ENCODE measurements at regions not wholly inside any gene's neighbourhood (a gene's known extent, or its start where the extent isn't known, plus 50 kb on each side); places are given as distances from the start of the nearest gene placed in this dataset.

- no peak for TF ChIP-seq E2F5 (CRISPR knock-in tag; IDR thresholded peaks at IDR 0.05)
- TF ChIP-seq ZNF281 (CRISPR knock-in tag; IDR thresholded peaks at IDR 0.05): no peak
- TF ChIP-seq ZNF425 (CRISPR knock-in tag; conservative IDR thresholded peaks at IDR 0.05): no peak
- no peak for TF ChIP-seq GTF2I (CRISPR knock-in tag; conservative IDR thresholded peaks at IDR 0.05)
- TF ChIP-seq ZNF512 (CRISPR knock-in tag; IDR thresholded peaks at IDR 0.05; ENCODE audit: borderline replicate concordance): no peak
- TF ChIP-seq MXD4 (CRISPR knock-in tag; IDR thresholded peaks at IDR 0.05; ENCODE audit: borderline replicate concordance): no peak
- no peak for TF ChIP-seq ZNF232 (CRISPR knock-in tag; IDR thresholded peaks at IDR 0.05)
- TF ChIP-seq IRF2 (CRISPR knock-in tag; IDR thresholded peaks at IDR 0.05; ENCODE audit: borderline replicate concordance, low read depth): no peak
- no peak for TF ChIP-seq ERG (CRISPR knock-in tag; IDR thresholded peaks at IDR 0.05)
- no peak for TF ChIP-seq SP1 (CRISPR knock-in tag; conservative IDR thresholded peaks at IDR 0.05)
These were observed 94.2 kb upstream of the RESF1 start (continued) for GRCh38 chr12:31865023-31865422.

GRCh38 chr12:31861360-31861759 lies 97.9 kb upstream of the RESF1 start:
- Mint-ChIP-seq H3K9me3 (peaks cover 11% of the 10 kb centered on the region), H3K27ac (no peak overlapping the region), H3K4me1 (no peaks in the 10 kb centered on the region), H3K4me3 (no peak overlapping the region), H3K36me3 (no peaks in the 10 kb centered on the region), H3K27me3 (ENCODE audit: low read depth) (no peaks in the 10 kb centered on the region)
- ChIA-PET CTCF (no interaction called here), POLR2A (no interaction called here)
- ATAC-seq (no peak), DNase-seq (ENCODE audit: low spot score) (no peak)
- TF ChIP-seq ZNF317 (CRISPR knock-in tag; IDR thresholded peaks at IDR 0.05; ENCODE audit: borderline replicate concordance, low read depth) (no peak), E2F5 (CRISPR knock-in tag; IDR thresholded peaks at IDR 0.05) (no peak), EMX1 (CRISPR knock-in tag; IDR thresholded peaks at IDR 0.05) (no peak), ATF3 (CRISPR knock-in tag; conservative IDR thresholded peaks at IDR 0.05) (no peak), AR (CRISPR knock-in tag; IDR thresholded peaks at IDR 0.05) (no peak), ZMAT4 (CRISPR knock-in tag; IDR thresholded peaks at IDR 0.05) (no peak), CTCF (IDR thresholded peaks at IDR 0.05) (no peak), ZNF232 (CRISPR knock-in tag; IDR thresholded peaks at IDR 0.05) (no peak), USF2 (CRISPR knock-in tag; IDR thresholded peaks at IDR 0.05) (no peak), ZNF219 (CRISPR knock-in tag; IDR thresholded peaks at IDR 0.05; ENCODE audit: borderline replicate concordance) (no peak), FOXJ3 (CRISPR knock-in tag; IDR thresholded peaks at IDR 0.05; ENCODE audit: borderline replicate concordance) (no peak), ATF1 (CRISPR knock-in tag; IDR thresholded peaks at IDR 0.05) (no peak)

Data from WTC11 (cell line).